CD14-positive monocyte (primary cell): ENCODE measurements at regions not wholly inside any gene's neighbourhood (a gene's known extent, or its start where the extent isn't known, plus 50 kb on each side); places are given as distances from the start of the nearest gene placed in this dataset.
A peak's percentile ranks its signal among the peaks of the same experiment; 100 is the strongest.
"Not testable (repeated sequence)": the region's sequence is repeated elsewhere in the genome, so short reads cannot be mapped to it uniquely, and the experiment has no call there.

Experiments
- DNase-seq, 3 donors: peaks; one replicate each; pipeline ENCODE4 v3.0.0-alpha.2; 2011 to 2022
- H2AFZ ChIP-seq: 2 replicates; pipeline ENCODE4 v1.6.0; 2012; ENCODE audit warnings: mild to moderate bottlenecking, low read depth, low read length, inconsistent platforms; ENCODE audit not compliant: insufficient read depth, poor library complexity, severe bottlenecking
- H3K27ac ChIP-seq, 2 donors: 1 replicate in 1 of 2; 2 replicates in 1 of 2; pipeline ENCODE4 v1.5.1; 2012 to 2013; ENCODE audit warnings: low read length in 2 of 2, control low read depth in 1 of 2, inconsistent platforms in 1 of 2, low read depth in 1 of 2, mild to moderate bottlenecking in 1 of 2
- H3K27me3 ChIP-seq, 2 donors: one replicate each; pipeline versions ENCODE4 v1.6.0 to v1.6.1; 2011 to 2013; ENCODE audit warnings: low read length in 2 of 2; ENCODE audit not compliant: control insufficient read depth in 2 of 2, insufficient read depth in 2 of 2
- H3K36me3 ChIP-seq, 2 donors: replicated peaks in 1 of 2; 1 replicate in 1 of 2; 2 replicates in 1 of 2; pipeline versions ENCODE4 v1.5.1 to v1.6.1; 2012 to 2013; ENCODE audit warnings: low read length in 2 of 2, control low read depth in 1 of 2, inconsistent platforms in 1 of 2, mild to moderate bottlenecking in 1 of 2; ENCODE audit not compliant: insufficient read depth in 2 of 2, control insufficient read depth in 1 of 2
- H3K4me1 ChIP-seq, 2 donors: 1 replicate in 1 of 2; 2 replicates in 1 of 2; pipeline versions ENCODE4 v1.5.1 to v1.6.1; 2012 to 2013; ENCODE audit warnings: low read length in 2 of 2, control low read depth in 1 of 2, inconsistent platforms in 1 of 2, mild to moderate bottlenecking in 1 of 2, moderate library complexity in 1 of 2; ENCODE audit not compliant: insufficient read depth in 2 of 2, control insufficient read depth in 1 of 2
- H3K4me2 ChIP-seq: replicated peaks from 2 replicates; pipeline ENCODE3; 2012; ENCODE audit warnings: low read length, moderate library complexity, mild to moderate bottlenecking; ENCODE audit not compliant: poor library complexity, severe bottlenecking; ENCODE audit errors: extremely low read depth
- H3K4me3 ChIP-seq, 3 experiments: fragments of 200-600 bp in 1 of 3; sonication (generic) in 1 of 3; replicated peaks in 1 of 3; 1 replicate in 2 of 3; 2 replicates in 1 of 3; pipeline ENCODE4 v1.5.1; 2011 to 2013; ENCODE audit warnings: low read length in 3 of 3, mild to moderate bottlenecking in 3 of 3, control low read depth in 2 of 3, low read depth in 2 of 3, inconsistent platforms in 1 of 3, moderate library complexity in 1 of 3
- H3K79me2 ChIP-seq: 2 replicates; pipeline ENCODE4 v1.6.0; 2012; ENCODE audit warnings: mild to moderate bottlenecking, control low read depth, inconsistent platforms, low read length, moderate library complexity; ENCODE audit not compliant: insufficient read depth
- H3K9ac ChIP-seq: 2 replicates; pipeline ENCODE4 v1.6.0; 2017; ENCODE audit warnings: low read length, mild to moderate bottlenecking; ENCODE audit not compliant: insufficient read depth, poor library complexity, severe bottlenecking
- H3K9me3 ChIP-seq, 2 donors: replicated peaks in 1 of 2; 1 replicate in 1 of 2; 2 replicates in 1 of 2; pipeline versions ENCODE4 v1.5.1 to v1.6.1; 2012 to 2013; ENCODE audit warnings: low read length in 2 of 2, control low read depth in 1 of 2; ENCODE audit not compliant: control insufficient read depth in 1 of 2, insufficient read depth in 1 of 2
- H4K20me1 ChIP-seq: 2 replicates; pipeline ENCODE4 v1.6.0; 2012; ENCODE audit warnings: mild to moderate bottlenecking, low read length, control low read depth, moderate library complexity; ENCODE audit not compliant: insufficient read depth
- H3K27ac Mint-ChIP-seq, 7 donors: one replicate each; pipeline ENCODE4 v1.8.0; 2020; ENCODE audit warnings: mild to moderate bottlenecking in 7 of 7, mixed read lengths in 7 of 7, moderate library complexity in 6 of 7, inconsistent platforms in 2 of 7
- H3K27me3 Mint-ChIP-seq, 3 donors: one replicate each; pipeline ENCODE4 v1.8.0; 2021 to 2022; ENCODE audit warnings: low read depth in 3 of 3, mild to moderate bottlenecking in 3 of 3, mixed read lengths in 3 of 3, moderate library complexity in 3 of 3, inconsistent platforms in 1 of 3
- H3K36me3 Mint-ChIP-seq, 2 donors: one replicate each; pipeline ENCODE4 v1.8.0; 2020; ENCODE audit warnings: mixed read lengths in 2 of 2, inconsistent platforms in 1 of 2, mild to moderate bottlenecking in 1 of 2
- H3K4me1 Mint-ChIP-seq: one replicate; pipeline ENCODE4 v1.8.0; 2020; ENCODE audit warnings: mild to moderate bottlenecking, mixed read lengths
- H3K4me3 Mint-ChIP-seq, 2 donors: one replicate each; pipeline ENCODE4 v1.8.0; 2020; ENCODE audit warnings: mild to moderate bottlenecking in 2 of 2, mixed read lengths in 2 of 2, moderate library complexity in 1 of 2
- H3K9me3 Mint-ChIP-seq, 7 donors: one replicate each; pipeline ENCODE4 v1.8.0; 2020 to 2022; ENCODE audit warnings: mixed read lengths in 7 of 7, mild to moderate bottlenecking in 6 of 7, moderate library complexity in 6 of 7, inconsistent platforms in 2 of 7
- WGBS: methylation state at CpG from one replicate; pipeline ENCODE4 v1.1.5; 2013; ENCODE audit warnings: missing lambda C conversion rate; ENCODE audit not compliant: insufficient coverage; 5-methylcytosine and 5-hydroxymethylcytosine counted together
- intact Hi-C, 2 donors: fragments of 100-400 bp; cut with micrococcal nuclease; formaldehyde crosslinking; loops; one replicate each; pipeline versions ENCODE4 v1.15.0 to v1.15.1; 2023
- TF ChIP-seq, protein P1 (sequence below): fragments of 200-600 bp; IDR thresholded peaks from one replicate; pipeline ENCODE4 v1.8.0; 2022; ENCODE audit warnings: antibody characterized with exemption, mild to moderate bottlenecking

DNA sequence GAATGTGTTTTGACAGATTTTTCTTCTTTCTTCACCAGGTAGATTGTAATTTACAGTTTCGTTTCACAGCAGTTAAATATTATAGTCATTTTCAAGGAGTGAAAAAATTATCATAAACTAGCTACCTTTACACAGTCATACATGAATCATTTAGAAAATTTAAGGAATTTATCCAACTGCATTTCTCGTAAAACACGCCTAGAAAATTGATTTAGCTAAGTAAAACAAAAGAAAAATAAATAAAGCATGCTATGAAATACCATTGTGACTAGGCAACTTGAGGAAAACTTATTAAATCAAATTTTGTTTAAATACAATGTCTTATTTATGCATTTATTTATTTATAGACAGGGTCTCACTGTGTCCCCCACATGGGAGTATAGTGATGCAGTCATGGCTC is 109.9 kb upstream of the EMB start:
- Mint-ChIP-seq H3K4me3 (no peak overlapping the region), H3K36me3 (no peaks in the 10 kb centered on the region), H3K27ac (no peak overlapping the region), H3K9me3 (no peaks in the 10 kb centered on the region), H3K4me1 (peaks cover 15% of the 10 kb centered on the region), H3K27me3 (peaks cover 0 to 1% (median 0%) of the 10 kb centered on the region in 3 donors)
- Histone ChIP-seq H3K9me3 (no peaks in the 10 kb centered on the region), H3K9ac (no peak overlapping the region), H3K27ac (no peak overlapping the region), H3K27me3 (no peaks in the 10 kb centered on the region), H3K4me2 (no peak overlapping the region), H3K79me2 (no peaks in the 10 kb centered on the region), H3K36me3 (no peaks in the 10 kb centered on the region), H2AFZ (no peak overlapping the region), H3K4me1 (peaks cover 0 to 4% of the 10 kb centered on the region in 2 donors), H3K4me3 (no peak overlapping the region), H4K20me1 (no peaks in the 10 kb centered on the region)
- DNase-seq = no peak
- intact Hi-C loops = no loop called here
- TF ChIP-seq, protein P1, sequence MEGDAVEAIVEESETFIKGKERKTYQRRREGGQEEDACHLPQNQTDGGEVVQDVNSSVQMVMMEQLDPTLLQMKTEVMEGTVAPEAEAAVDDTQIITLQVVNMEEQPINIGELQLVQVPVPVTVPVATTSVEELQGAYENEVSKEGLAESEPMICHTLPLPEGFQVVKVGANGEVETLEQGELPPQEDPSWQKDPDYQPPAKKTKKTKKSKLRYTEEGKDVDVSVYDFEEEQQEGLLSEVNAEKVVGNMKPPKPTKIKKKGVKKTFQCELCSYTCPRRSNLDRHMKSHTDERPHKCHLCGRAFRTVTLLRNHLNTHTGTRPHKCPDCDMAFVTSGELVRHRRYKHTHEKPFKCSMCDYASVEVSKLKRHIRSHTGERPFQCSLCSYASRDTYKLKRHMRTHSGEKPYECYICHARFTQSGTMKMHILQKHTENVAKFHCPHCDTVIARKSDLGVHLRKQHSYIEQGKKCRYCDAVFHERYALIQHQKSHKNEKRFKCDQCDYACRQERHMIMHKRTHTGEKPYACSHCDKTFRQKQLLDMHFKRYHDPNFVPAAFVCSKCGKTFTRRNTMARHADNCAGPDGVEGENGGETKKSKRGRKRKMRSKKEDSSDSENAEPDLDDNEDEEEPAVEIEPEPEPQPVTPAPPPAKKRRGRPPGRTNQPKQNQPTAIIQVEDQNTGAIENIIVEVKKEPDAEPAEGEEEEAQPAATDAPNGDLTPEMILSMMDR = no peak
- no CpG with 5 or more reads among the region's 3 CpGs for WGBS

DNA sequence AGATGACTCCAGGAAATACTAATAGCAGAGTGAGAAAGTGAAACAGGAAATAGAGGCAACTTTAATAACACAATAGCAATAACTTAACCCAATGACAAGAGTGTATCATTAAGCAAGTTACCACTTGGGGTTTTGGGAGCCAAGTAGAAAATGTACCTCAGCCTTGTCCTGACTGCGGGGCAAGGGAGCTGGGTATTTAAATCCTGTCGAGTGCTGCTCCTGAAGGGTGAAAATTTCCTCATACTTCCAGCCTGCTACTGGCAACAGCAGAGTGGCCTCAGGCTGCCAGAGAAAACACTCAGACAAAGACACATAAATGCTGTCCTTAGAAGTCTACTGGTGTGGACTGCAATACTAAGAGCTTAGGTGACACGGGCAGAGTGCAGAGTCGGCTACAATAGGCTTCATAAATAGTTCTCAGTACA is 112.5 kb upstream of the EMB start:
- peaks cover 0 to 4% of the 10 kb centered on the region in 2 donors for H3K4me1 ChIP-seq
- peak overlapping the region in 1 of 7 donors; percentile 58 for H3K27ac Mint-ChIP-seq
- no peaks in the 10 kb centered on the region for H4K20me1 ChIP-seq
- no peak for DNase-seq
- H3K4me3 ChIP-seq = peak overlapping the region in 1 of 3 experiments; percentile 39
- TF ChIP-seq, protein P1 = no peak
- peak overlapping the region in 1 of 2 donors; percentile 51 for H3K27ac ChIP-seq
- no peaks in the 10 kb centered on the region for H3K27me3 ChIP-seq
- no CpG with 5 or more reads among the region's 4 CpGs for WGBS
- intact Hi-C loops = no loop called here
- peak overlapping the region; percentile 78 for H2AFZ ChIP-seq
- H3K9me3 ChIP-seq = no peaks in the 10 kb centered on the region
- no peaks in the 10 kb centered on the region for H3K36me3 Mint-ChIP-seq
- no peaks in the 10 kb centered on the region for H3K36me3 ChIP-seq
- no peaks in the 10 kb centered on the region for H3K79me2 ChIP-seq
- peak overlapping the region; percentile 21 for H3K9ac ChIP-seq
- H3K4me2 ChIP-seq = no peak overlapping the region
- H3K27me3 Mint-ChIP-seq = peaks cover 0 to 1% (median 0%) of the 10 kb centered on the region in 3 donors
- peak overlapping the region in 1 of 2 donors; percentile 57 for H3K4me3 Mint-ChIP-seq
- H3K4me1 Mint-ChIP-seq = peaks cover 8% of the 10 kb centered on the region
- H3K9me3 Mint-ChIP-seq = peaks cover 0 to 1% (median 0%) of the 10 kb centered on the region in 7 donors

DNA sequence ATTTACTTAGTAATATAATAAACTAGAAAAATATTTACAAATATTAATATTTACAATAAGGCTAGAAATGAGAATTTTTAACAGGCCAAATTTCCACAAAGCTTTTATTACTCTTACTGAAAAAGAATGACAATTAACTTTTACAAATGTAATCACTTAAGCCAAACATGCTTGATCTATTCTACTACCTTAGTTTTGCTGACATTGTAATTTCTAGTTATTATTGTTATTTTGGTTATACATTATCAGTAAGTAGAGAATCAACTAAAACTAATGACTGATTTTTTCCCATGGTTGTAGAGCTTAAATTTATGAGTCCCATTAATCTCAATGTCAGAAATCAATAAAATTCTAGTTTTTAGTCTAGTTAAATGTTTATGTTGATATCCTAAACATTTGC is 107.8 kb upstream of the PARP8 start:
- H3K27ac ChIP-seq, H3K9ac ChIP-seq, H3K4me3 ChIP-seq, H3K4me3 Mint-ChIP-seq, H3K36me3 Mint-ChIP-seq, H2AFZ ChIP-seq, H3K36me3 ChIP-seq, H3K27me3 ChIP-seq, H3K79me2 ChIP-seq, H3K4me2 ChIP-seq, H3K27ac Mint-ChIP-seq, H3K9me3 ChIP-seq, H4K20me1 ChIP-seq, DNase-seq, H3K27me3 Mint-ChIP-seq, intact Hi-C loops, H3K9me3 Mint-ChIP-seq: not testable (repeated sequence)
- peaks cover 17% of the 10 kb centered on the region for H3K4me1 Mint-ChIP-seq
- H3K4me1 ChIP-seq = peaks cover 1 to 14% of the 10 kb centered on the region in 2 donors
